ENCODE measurements at regions not wholly inside any gene's neighbourhood (a gene's known extent, or its start where the extent isn't known, plus 50 kb on each side); places are given as distances from the start of the nearest gene placed in this dataset.

DNA sequence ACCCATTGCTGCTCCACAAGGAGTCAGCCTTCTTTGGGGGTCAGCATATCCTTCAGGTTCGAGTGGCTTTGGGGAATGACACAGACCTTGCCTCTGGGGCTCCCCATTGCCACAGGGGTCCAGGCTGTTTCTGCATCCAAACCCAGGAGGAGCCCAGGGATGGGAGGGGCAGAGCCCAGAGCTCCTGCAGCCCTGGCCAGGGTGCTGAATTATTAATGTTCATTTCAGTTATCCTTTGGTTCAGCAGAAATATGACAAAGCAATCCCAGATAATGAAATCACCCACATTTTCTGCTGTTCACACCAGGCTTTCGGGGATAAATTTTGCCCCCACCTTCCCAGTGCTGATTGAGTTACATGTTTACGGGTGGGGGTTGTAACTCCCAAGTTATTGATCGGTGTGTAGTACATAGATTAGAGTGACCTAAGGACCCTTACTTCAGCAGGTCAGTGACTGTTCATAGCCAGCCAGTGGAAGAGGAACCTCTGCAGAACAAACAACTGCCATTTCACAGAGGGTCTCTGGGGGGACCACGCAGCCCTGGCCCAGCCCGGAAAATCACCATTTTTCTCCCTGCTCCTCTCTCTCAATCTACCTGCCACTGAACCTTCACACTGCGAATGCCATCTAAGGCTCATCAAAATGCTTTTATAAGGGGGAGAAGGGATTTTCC lies 240.3 kb upstream of the N4BP1 start:
- Mint-ChIP-seq H3K27ac (no peak overlapping the region), H3K36me3 (ENCODE audit: low read depth) (no peaks in the 10 kb centered on the region), H3K9me3 (no peaks in the 10 kb centered on the region), H3K4me1 (peaks cover 46% of the 10 kb centered on the region), H3K27me3 (ENCODE audit: low read depth, poor library complexity) (peaks cover 29% of the 10 kb centered on the region), H3K4me3 (no peak overlapping the region)
- TF ChIP-seq, protein P1, sequence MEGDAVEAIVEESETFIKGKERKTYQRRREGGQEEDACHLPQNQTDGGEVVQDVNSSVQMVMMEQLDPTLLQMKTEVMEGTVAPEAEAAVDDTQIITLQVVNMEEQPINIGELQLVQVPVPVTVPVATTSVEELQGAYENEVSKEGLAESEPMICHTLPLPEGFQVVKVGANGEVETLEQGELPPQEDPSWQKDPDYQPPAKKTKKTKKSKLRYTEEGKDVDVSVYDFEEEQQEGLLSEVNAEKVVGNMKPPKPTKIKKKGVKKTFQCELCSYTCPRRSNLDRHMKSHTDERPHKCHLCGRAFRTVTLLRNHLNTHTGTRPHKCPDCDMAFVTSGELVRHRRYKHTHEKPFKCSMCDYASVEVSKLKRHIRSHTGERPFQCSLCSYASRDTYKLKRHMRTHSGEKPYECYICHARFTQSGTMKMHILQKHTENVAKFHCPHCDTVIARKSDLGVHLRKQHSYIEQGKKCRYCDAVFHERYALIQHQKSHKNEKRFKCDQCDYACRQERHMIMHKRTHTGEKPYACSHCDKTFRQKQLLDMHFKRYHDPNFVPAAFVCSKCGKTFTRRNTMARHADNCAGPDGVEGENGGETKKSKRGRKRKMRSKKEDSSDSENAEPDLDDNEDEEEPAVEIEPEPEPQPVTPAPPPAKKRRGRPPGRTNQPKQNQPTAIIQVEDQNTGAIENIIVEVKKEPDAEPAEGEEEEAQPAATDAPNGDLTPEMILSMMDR (IDR thresholded peaks at IDR 0.05), result no peak
- DNase-seq, result no peak

DNA sequence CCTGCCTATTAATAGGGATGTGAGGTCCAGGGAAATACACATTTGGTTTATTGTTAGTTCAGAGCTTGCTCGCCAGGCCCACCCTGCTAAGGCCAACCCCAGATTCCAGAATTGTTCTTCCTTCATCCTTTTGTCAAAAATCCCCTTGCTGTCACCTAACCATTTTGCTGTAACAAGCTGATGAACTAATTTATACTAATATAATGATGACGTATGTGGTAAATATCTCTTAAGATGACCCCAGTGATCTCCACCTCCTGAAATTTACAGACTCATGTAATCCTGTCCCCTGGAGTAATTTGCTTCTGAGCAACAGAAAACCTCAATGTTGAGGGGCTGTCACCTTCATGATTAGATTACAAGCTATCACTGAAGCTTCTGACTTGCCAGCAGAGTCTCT lies 236.3 kb upstream of the N4BP1 start:
- DNase-seq, result no peak
- Mint-ChIP-seq H3K4me3 (no peak overlapping the region), H3K4me1 (peaks cover 16% of the 10 kb centered on the region), H3K27me3 (ENCODE audit: low read depth, poor library complexity) (peaks cover 46% of the 10 kb centered on the region), H3K9me3 (no peaks in the 10 kb centered on the region), H3K27ac (no peak overlapping the region), H3K36me3 (ENCODE audit: low read depth) (no peaks in the 10 kb centered on the region)
- TF ChIP-seq, protein P1 (IDR thresholded peaks at IDR 0.05), result no peak

DNA sequence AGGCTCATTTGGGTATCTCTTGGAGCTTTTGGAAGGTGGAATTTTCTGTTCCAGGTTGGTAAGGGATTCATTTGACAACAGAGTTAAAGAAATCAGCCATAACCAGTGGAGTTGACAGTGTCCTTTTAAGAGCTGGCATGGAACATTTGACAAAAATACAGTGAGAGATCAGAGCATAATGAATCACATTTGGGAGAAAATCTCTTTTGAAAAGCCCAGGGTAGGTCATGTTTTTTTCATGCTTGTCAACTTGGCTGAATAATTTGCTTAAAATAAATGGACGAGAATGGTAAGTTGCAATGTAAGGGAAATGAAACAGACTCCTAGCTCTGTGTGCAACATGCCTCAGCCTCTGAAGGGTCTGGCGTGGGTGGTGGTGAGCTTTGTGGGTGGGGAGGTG lies 235.3 kb upstream of the N4BP1 start:
- DNase-seq, result no peak
- Mint-ChIP-seq H3K4me3 (no peak overlapping the region), H3K27me3 (ENCODE audit: low read depth, poor library complexity) (peaks cover 55% of the 10 kb centered on the region), H3K9me3 (no peaks in the 10 kb centered on the region), H3K36me3 (ENCODE audit: low read depth) (no peaks in the 10 kb centered on the region), H3K27ac (no peak overlapping the region), H3K4me1 (peaks cover 15% of the 10 kb centered on the region)
- TF ChIP-seq, protein P1 (IDR thresholded peaks at IDR 0.05), result no peak

DNA sequence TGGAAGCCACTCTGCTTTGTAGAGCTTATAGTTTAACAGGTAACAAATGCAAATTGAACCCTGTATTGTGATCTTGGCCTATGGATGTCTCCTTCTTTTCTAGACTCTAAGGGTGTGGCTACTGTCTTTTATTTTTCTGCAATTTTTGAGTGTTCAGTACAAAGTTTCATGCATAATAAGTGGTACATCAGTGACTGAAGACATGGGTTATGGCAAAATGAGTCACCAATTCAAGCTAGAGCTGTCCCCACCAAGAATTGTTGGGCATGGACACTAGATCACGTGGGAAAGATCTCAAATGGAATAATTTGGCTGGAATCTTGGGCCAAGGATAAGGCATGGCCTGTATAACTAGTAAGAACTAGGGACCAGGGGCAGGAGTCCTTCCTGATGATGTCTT lies 228.4 kb upstream of the N4BP1 start:
- no peak overlapping the region for H3K4me3 Mint-ChIP-seq
- peaks cover 6% of the 10 kb centered on the region for H3K4me1 Mint-ChIP-seq
- no peak overlapping the region for H3K27ac Mint-ChIP-seq
- TF ChIP-seq, protein P1 (IDR thresholded peaks at IDR 0.05), result no peak
- H3K27me3 Mint-ChIP-seq (ENCODE audit: low read depth, poor library complexity), result peaks cover 53% of the 10 kb centered on the region
- H3K36me3 Mint-ChIP-seq (ENCODE audit: low read depth), result no peaks in the 10 kb centered on the region
- no peaks in the 10 kb centered on the region for H3K9me3 Mint-ChIP-seq
- DNase-seq, result no peak

DNA sequence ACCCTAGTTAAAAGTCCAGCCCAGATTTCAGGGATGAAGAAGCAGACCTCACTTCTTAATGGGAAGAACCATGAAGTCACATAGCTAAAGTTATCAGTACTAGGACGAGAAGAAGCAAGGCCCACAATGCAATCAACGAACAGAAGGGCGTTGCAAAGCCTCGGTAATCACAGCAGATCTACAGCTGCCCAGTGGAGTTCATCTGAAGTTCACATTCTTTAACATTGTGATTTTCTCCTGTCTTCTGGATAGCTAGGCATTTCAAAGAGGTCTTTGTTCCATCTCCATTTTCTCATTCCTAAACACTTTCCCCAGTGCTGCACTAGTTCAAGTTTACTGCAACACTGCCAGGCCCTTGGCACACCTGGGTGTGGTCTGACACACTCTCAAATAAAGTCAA lies 226.7 kb upstream of the N4BP1 start:
- H3K36me3 Mint-ChIP-seq (ENCODE audit: low read depth), result no peaks in the 10 kb centered on the region
- no peaks in the 10 kb centered on the region for H3K9me3 Mint-ChIP-seq
- DNase-seq, result no peak
- H3K27me3 Mint-ChIP-seq (ENCODE audit: low read depth, poor library complexity), result peaks cover 45% of the 10 kb centered on the region
- TF ChIP-seq, protein P1 (IDR thresholded peaks at IDR 0.05), result no peak
- H3K4me3 Mint-ChIP-seq, result no peak overlapping the region
- H3K27ac Mint-ChIP-seq, result no peak overlapping the region
- peaks cover 6% of the 10 kb centered on the region for H3K4me1 Mint-ChIP-seq

DNA sequence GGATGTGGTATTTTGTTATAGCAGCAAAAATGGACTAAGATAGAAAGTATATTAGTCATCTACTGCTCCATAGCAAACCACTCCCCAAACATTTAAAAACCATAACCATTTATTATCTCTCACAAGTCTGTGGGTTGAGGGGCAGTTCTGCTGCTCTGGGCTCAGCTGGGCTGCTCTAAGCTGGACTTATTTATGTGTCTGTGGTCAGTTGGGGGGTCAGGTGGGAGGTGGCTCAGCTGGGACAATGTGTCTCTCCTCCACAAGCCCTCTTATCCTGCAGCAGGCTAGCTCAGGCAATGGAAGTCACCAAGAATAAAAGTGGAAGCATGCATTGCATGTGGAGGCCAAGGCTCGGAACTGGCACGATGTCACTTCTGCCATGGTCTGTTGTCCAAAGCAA lies 226.1 kb upstream of the N4BP1 start:
- Mint-ChIP-seq H3K36me3 (ENCODE audit: low read depth) (no peaks in the 10 kb centered on the region), H3K4me1 (peaks cover 12% of the 10 kb centered on the region), H3K27me3 (ENCODE audit: low read depth, poor library complexity) (peaks cover 43% of the 10 kb centered on the region), H3K4me3 (no peak overlapping the region), H3K27ac (no peak overlapping the region), H3K9me3 (no peaks in the 10 kb centered on the region)
- no peak for DNase-seq
- TF ChIP-seq, protein P1 (IDR thresholded peaks at IDR 0.05), result no peak

Data from nephron progenitor cell (in vitro differentiated cells).